OCI-LY1 (cell line): ENCODE measurements at regions not wholly inside any gene's neighbourhood (a gene's known extent, or its start where the extent isn't known, plus 50 kb on each side); places are given as distances from the start of the nearest gene placed in this dataset.

ENCODE experiments used
- EZH2 ChIP-seq: fragments of 200-600 bp; sonication (generic), shearing (Covaris generic); IDR thresholded peaks from 2 replicates; pipeline ENCODE4 v1.8.0; 2017; ENCODE audit warnings: borderline replicate concordance, mixed run types, mild to moderate bottlenecking, antibody characterized with exemption, low read length, moderate library complexity, mixed read lengths
- TF ChIP-seq, protein P1 (sequence below): fragments of 200-600 bp; sonication (generic), shearing (Covaris generic); IDR thresholded peaks from 2 replicates; pipeline ENCODE4 v1.5.1; 2017; ENCODE audit warnings: mild to moderate bottlenecking, antibody characterized with exemption, low read length, moderate library complexity, mixed read lengths

DNA sequence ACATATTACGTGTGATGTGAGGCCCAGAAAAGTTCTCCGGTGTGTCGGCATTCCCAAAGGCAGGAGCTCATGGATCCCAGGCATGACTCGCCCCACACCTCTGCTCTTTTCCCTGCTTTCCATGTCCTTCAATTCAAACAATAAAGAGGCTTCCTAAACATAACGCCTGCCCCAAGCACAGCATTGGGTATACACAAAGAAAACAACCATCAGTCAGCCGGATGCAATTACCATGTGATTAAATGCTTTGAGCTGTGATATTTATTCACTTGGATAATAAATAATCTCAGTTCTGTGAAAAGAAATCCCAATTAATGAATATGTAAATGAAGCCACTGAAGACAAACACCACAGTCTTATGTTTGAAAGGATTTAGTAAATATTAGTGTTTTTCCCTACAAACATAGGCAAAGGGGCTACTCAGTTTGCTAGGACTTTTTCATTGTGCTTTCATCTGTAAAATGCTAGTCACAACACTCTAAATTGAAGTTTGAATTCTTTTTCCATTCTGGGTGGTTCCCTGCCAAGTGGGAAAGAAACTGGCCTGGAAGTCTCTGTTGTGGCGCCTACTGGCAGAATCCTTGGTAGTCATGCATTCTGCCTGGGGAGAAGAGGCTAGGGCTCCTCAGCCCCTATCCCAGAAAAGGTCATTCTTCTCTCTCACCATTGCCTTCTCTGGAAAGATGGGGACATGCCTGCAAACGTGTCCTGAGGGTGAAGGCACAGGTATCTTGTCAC is 144.7 kb downstream of the COL6A3 start:
- TF ChIP-seq, protein P1, sequence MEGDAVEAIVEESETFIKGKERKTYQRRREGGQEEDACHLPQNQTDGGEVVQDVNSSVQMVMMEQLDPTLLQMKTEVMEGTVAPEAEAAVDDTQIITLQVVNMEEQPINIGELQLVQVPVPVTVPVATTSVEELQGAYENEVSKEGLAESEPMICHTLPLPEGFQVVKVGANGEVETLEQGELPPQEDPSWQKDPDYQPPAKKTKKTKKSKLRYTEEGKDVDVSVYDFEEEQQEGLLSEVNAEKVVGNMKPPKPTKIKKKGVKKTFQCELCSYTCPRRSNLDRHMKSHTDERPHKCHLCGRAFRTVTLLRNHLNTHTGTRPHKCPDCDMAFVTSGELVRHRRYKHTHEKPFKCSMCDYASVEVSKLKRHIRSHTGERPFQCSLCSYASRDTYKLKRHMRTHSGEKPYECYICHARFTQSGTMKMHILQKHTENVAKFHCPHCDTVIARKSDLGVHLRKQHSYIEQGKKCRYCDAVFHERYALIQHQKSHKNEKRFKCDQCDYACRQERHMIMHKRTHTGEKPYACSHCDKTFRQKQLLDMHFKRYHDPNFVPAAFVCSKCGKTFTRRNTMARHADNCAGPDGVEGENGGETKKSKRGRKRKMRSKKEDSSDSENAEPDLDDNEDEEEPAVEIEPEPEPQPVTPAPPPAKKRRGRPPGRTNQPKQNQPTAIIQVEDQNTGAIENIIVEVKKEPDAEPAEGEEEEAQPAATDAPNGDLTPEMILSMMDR = no peak
- no peak for TF ChIP-seq EZH2
